Activated gamma-delta T cell (primary cell): ENCODE measurements at regions not wholly inside any gene's neighbourhood (a gene's known extent, or its start where the extent isn't known, plus 50 kb on each side); places are given as distances from the start of the nearest gene placed in this dataset.

Experiments used
- DNase-seq: peaks from one replicate; lab custom pipeline; 2025; lab: John Stamatoyannopoulos, UW

DNA sequence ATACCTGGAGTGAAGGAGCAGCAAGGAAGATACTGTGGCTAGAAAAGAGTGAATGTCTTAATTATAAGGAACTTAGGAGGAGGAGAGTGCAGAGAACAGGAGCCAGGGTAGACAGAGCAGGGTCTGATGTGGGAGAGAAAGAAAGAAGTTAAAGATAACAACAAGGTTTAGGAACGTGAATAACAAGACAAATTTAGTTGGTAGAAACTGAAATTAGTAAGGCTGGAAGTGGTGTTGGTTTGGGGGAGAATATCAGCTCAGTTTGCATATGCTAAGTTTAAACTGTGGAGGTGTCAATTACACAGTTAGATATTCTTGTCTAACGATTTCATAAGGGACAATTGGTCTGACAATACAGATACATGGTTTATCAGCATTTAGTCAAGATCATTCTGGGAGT is 1123.7 kb upstream of the PABPC4L start:
- no peak for DNase-seq

GRCh38 chr4:135319685-135320084 is 1118.1 kb upstream of the PABPC4L start:
- no peak for DNase-seq

DNA sequence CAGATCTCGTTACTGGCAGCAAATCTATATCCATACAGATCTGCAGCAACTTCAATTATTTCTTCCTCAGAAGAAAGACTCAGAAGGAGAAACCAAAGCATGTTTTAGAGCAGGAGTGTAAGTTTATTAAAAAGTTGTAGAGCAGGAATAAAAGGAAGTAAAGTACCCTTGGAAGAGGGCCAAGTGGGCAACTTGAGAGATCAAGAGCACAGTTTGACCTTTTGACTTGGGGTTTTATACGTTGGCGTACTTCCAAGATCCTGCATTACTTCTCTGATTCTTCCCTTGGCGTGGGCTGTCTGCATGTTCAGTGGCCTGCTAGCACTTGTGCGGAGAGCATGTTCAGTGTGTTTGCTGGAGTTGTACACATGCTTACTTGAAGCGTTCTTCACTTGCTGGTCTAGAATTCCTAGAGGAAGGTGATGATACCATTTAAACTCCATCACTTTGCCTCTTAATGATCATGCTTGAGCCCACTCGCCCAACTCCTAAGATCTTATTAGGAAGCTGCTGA is 1114.7 kb upstream of the PABPC4L start:
- DNase-seq: no peak

GRCh38 chr4:135290136-135290535 is 1088.5 kb upstream of the PABPC4L start:
- no peak for DNase-seq

GRCh38 chr4:135283934-135284333 is 1082.3 kb upstream of the PABPC4L start:
- DNase-seq: no peak

- no peak for DNase-seq
These were observed 1081.1 kb upstream of the PABPC4L start for GRCh38 chr4:135282676-135283075.

DNA sequence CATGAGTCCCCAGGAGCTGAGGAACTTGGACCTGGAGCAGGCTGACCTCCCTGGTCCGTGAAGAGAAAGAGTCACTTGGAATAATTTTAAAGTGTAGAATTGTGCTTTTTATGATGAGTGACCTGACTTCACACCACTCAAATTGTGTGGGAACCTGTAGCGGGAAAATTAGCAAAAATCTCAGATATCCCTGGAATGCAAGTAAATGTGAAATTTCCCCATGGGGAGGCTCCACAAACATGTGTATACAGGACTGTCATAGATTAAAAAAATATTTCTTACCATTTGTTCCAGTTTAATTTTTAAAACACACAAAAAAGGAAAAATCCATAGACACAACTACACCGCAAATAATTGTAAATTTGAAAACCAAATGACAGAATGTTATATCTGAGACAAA is 1079.6 kb upstream of the PABPC4L start:
- no peak for DNase-seq

DNA sequence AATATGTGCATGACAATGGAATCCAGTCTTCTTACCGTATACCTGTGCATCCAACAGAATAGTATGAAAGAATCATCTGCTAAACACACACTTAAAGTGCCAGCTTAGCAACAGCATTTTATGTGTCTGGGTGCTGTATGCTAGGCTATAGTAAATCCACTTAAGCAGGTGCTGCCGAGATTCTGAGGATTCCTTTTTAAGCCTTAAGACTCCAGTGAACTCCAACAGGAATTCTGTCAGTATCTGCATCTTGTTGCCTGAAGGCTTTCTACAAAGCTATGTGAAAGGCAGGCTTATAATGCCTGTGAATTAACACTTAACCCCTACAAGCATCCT is 1076.4 kb upstream of the PABPC4L start:
- DNase-seq: no peak

DNA sequence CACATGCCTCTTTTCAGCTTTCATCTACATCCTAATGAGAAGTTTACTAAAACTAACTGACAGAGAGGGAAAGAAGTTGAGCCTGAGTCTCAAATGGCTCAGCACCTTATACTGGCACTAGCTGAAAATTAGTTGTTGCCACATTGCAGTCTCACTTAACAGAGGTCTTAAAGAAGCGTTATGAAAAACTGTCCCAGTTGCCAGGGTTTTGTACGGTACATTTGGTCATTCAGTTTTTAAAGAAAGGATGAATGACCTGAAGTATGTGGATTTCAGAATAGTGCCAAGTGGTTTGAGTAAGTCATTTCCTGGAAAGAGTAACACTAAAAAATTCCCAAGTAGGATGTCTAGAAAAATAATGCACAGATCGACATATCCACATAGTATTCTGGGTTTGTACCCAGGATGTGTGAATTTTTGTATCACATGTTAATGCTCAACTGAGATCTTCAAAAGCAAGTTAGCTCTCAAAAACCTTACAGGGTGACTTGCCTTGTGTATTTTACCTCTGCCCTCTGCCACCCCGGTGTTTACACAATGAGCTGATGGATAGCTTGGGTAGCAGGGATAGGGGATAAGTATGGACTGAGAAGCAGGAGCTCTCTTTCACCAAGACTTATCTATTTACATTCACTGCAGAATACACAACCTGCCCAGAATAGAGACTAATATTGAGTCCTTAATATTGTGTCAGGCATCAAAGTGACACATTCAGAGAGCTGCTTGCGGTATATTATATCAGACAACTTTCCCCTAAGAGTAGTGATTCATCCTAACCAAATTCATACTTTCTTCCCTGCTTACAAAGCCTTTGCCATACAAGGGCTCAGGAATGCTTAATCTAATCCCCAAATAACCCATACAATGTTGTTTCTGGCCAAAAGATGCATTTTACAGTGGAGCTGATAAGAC is 1075.7 kb upstream of the PABPC4L start:
- no peak for DNase-seq

- DNase-seq: no peak
These were observed 1072.8 kb upstream of the PABPC4L start for GRCh38 chr4:135274416-135274815.

DNA sequence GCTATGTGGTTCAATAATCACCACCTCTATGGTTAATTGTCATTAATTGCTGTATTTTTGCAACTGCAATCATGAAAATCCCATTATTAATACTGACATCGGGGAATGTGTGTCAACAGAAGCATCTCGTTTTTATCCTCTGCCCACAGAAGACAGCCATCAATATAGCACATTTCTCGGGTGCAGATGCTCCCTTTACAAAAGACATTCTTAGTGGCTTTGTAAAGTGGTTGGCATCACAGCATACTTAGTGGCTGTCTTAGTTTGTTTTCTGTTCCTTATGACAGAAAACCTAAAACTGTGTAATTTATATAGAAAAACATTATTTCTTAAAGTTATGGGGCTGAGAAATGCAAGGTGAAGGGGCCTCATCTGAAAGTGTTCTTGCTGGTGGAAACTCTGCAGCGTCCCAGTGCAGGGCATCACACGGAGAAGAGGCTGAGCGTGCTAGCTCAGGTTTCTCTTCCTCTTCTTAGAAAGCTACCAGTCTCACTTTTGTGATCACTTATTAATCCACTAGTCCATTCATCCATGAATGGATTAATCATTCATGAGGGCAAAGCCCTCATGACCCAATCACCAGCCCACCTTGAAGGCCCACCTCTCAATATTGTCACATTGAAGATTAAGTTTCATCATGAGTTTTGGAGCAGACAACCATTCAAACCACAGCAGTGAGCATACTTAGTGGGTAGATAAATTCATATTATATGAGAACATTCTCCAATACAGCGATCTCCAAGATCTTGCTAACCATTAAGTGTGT is 1067.7 kb upstream of the PABPC4L start:
- DNase-seq: no peak

DNA sequence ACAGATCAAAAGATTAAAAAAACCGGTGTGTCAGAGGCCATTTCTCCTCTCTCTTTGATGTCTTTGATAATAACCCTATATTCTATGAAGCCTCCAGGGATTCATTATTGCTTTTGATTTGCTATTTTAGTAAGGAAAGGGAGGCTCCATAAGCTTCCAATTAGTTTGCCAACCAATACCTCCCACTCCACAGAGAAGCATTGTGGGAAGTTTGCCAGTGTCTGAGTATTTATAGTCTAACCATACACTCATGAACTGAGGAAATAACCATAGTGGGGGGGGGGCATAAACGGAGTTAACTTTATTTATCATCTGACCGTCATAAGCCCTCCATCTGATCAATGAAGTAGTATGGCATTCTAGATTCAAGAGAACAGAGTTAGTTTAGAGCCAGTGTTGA is 1066.8 kb upstream of the PABPC4L start:
- DNase-seq: no peak

- DNase-seq: no peak
These were observed 1065.7 kb upstream of the PABPC4L start for GRCh38 chr4:135267148-135267865.

DNA sequence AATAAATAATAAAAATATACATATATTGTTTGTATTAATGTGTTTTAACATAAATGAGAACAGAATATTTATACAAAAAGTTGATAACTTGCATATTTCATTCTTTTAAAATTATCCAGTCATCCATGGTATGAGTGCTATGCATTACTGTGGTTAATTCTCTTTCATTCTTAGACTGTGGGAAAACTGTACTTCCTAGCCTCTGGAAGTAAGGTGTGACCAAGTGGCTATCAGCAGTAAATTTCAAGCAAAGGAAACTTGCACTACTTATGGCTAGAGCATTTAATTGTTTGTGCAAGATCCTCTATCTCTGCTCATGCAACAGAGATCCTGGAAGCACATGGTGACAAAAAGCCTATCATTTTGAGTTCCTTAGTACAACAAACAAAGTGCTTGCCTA is 1054.5 kb upstream of the PABPC4L start:
- DNase-seq: no peak

DNA sequence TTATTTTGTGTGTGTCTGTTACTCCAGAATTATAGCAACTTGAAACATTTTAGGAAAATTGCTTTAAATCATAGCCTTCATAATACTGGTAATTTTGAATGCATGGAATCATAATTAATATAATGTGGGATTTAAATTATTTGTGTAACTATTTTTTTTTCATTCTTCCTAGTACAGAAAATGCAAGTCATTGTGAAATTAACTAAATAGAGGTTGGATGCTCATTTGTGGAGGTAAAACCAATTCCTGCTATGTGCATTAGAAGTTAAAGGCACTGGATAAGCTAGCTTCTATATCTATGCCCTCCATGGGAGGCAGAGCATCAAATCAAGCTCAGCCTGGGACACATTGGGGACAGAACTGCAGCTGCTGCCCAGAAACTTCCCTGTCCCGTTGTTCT is 1048.5 kb upstream of the PABPC4L start:
- DNase-seq: no peak

DNA sequence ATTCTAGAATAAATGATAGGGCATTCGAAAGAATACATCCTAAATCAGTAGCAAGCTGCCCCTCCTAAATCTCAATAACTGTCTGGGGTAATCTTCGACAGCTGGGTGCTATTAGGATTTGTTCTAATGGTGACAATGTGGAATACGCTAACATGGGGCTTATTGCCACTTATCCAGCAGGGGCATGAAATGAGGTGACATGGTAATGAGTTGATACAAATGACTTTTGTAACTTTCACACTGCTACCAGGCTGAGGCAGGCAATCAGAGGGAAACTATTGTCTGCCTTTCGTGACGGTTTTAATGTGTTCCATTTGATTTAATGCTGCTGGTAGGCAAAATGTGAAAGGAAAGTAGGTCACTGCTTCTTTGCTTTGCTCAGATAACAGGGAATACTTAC is 1047.4 kb upstream of the PABPC4L start:
- no peak for DNase-seq

DNA sequence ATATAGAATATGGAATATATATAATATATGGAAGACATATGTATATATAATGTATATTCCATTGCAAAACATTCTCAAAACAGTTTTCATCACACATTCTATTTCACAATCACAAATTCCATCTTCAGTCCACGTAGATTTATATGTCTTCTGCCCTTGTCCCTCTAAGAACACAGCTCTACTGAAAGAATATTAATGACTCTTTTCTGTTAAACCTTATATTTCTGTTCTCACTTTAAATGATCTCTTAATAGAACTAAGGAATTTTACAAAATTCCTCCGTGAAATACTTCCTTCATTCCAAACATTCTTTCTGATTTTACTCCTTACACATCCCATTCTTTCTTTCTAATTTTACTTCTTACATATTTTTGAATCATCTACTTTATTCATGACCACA is 1043.1 kb upstream of the PABPC4L start:
- no peak for DNase-seq

DNA sequence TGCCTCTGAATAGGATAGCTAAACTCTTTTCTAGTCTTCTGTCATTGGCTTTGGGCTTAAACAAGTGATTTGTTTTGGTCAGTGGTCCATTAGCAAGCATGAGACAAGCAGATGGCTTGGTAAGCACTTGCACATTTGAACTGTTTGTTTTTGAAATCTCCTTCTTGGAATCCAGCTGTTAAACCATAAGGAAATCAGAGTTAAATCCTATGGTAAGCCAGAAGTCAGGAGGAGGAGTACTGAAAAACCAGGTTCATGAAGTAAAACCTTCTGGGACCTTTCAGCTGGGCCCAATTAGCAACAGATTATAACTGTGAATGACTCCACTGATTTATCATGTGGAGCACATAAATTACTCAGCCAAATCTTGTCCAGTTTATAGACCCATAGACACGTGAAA is 1042.5 kb upstream of the PABPC4L start:
- no peak for DNase-seq

- DNase-seq: no peak
These were observed 1039.2 kb upstream of the PABPC4L start for GRCh38 chr4:135240796-135241195.

GRCh38 chr4:135239964-135240363 is 1038.4 kb upstream of the PABPC4L start:
- DNase-seq: no peak

GRCh38 chr4:135238940-135239339 is 1037.4 kb upstream of the PABPC4L start:
- DNase-seq: no peak

DNA sequence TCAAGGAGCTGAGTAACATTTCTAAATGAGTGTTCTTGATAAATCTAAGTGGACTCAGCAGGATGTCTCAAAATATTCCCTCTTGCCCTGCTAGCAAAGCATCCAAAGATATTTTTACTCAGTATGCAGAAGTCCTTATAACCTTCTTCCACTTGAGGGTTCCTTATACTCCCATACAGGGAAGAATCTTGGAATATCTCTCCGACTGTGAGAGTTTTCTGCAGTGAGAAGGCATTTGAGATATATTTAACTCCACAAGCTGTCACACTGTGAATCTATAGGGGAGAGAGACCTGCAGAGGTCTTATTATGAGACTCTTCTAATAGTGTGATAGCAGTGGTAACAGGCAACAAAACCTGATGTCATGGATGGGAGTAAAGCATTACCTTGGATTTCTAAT is 1034.5 kb upstream of the PABPC4L start:
- DNase-seq: no peak
